Activated B cell treated with CpG ODN at 0.5 μM for 24 hours (primary cell): ENCODE measurements at regions not wholly inside any gene's neighbourhood (a gene's known extent, or its start where the extent isn't known, plus 50 kb on each side); places are given as distances from the start of the nearest gene placed in this dataset.

Source experiments
- ATAC-seq: fragments of 200-7000 bp; cut with Tn5 transposase; one replicate; pipeline ENCODE4 v1.10.0; 2021; ENCODE audit warnings: low read depth, mild to moderate bottlenecking, moderate library complexity
- CTCF ChIA-PET: fragments of 350-600 bp; sonication (Branson Sonifier 250); formaldehyde crosslinking; loops from one replicate; lab custom pipeline; 2021; ENCODE audit warnings: antibody characterized with exemption; lab: Charles Lee
- POLR2A ChIA-PET: fragments of 350-600 bp; sonication (Branson Sonifier 250); formaldehyde crosslinking; loops from one replicate; lab custom pipeline; 2021; ENCODE audit warnings: antibody characterized with exemption; lab: Charles Lee
- DNase-seq: peaks from one replicate; pipeline ENCODE4 v3.0.0; 2022
- H3K27ac Mint-ChIP-seq: one replicate; pipeline ENCODE4 v1.8.0; 2020; ENCODE audit warnings: mixed read lengths
- H3K27me3 Mint-ChIP-seq: one replicate; pipeline ENCODE4 v1.8.0; 2021; ENCODE audit warnings: mixed read lengths
- H3K36me3 Mint-ChIP-seq: one replicate; pipeline ENCODE4 v1.8.0; 2021; ENCODE audit warnings: low read depth, mixed read lengths
- H3K4me1 Mint-ChIP-seq: one replicate; pipeline ENCODE4 v1.8.0; 2021; ENCODE audit warnings: mixed read lengths
- H3K4me3 Mint-ChIP-seq: one replicate; pipeline ENCODE4 v1.8.0; 2020; ENCODE audit warnings: mild to moderate bottlenecking, mixed read lengths
- H3K9me3 Mint-ChIP-seq: one replicate; pipeline ENCODE4 v1.8.0; 2020; ENCODE audit warnings: mixed read lengths
- intact Hi-C: fragments of 100-400 bp; cut with micrococcal nuclease; formaldehyde crosslinking; loops from one replicate; pipeline ENCODE4 v1.15.1; 2024
- TF ChIP-seq, protein P1 (sequence below): fragments of 200-600 bp; IDR thresholded peaks from one replicate; pipeline ENCODE4 v1.8.0; 2022; ENCODE audit warnings: antibody characterized with exemption, mild to moderate bottlenecking

GRCh38 chr3:84820126-84820525 is 138.7 kb upstream of the CADM2 start:
- intact Hi-C loops, result no loop called here
- H3K27ac Mint-ChIP-seq, result no peak overlapping the region
- TF ChIP-seq, protein P1, sequence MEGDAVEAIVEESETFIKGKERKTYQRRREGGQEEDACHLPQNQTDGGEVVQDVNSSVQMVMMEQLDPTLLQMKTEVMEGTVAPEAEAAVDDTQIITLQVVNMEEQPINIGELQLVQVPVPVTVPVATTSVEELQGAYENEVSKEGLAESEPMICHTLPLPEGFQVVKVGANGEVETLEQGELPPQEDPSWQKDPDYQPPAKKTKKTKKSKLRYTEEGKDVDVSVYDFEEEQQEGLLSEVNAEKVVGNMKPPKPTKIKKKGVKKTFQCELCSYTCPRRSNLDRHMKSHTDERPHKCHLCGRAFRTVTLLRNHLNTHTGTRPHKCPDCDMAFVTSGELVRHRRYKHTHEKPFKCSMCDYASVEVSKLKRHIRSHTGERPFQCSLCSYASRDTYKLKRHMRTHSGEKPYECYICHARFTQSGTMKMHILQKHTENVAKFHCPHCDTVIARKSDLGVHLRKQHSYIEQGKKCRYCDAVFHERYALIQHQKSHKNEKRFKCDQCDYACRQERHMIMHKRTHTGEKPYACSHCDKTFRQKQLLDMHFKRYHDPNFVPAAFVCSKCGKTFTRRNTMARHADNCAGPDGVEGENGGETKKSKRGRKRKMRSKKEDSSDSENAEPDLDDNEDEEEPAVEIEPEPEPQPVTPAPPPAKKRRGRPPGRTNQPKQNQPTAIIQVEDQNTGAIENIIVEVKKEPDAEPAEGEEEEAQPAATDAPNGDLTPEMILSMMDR, result no peak

GRCh38 chr3:84820906-84821305 is 137.9 kb upstream of the CADM2 start:
- Mint-ChIP-seq H3K27me3 (no peaks in the 10 kb centered on the region), H3K4me1 (no peaks in the 10 kb centered on the region), H3K4me3 (no peak overlapping the region), H3K9me3 (peaks cover 3% of the 10 kb centered on the region), H3K27ac (no peak overlapping the region), H3K36me3 (no peaks in the 10 kb centered on the region)
- intact Hi-C loops, result no loop called here
- CTCF ChIA-PET, result no interaction called here
- POLR2A ChIA-PET, result no interaction called here
- DNase-seq (no peak), ATAC-seq (no peak)
- TF ChIP-seq, protein P1, result no peak

More at GRCh38 chr3:84820126-84820525, 138.7 kb upstream of the CADM2 start:
- ChIA-PET CTCF (no interaction called here), POLR2A (no interaction called here)
- Mint-ChIP-seq H3K4me1 (no peaks in the 10 kb centered on the region), H3K27me3 (no peaks in the 10 kb centered on the region), H3K9me3 (peaks cover 3% of the 10 kb centered on the region), H3K4me3 (no peak overlapping the region), H3K36me3 (no peaks in the 10 kb centered on the region)
- ATAC-seq, result no peak
- DNase-seq, result no peak

DNA sequence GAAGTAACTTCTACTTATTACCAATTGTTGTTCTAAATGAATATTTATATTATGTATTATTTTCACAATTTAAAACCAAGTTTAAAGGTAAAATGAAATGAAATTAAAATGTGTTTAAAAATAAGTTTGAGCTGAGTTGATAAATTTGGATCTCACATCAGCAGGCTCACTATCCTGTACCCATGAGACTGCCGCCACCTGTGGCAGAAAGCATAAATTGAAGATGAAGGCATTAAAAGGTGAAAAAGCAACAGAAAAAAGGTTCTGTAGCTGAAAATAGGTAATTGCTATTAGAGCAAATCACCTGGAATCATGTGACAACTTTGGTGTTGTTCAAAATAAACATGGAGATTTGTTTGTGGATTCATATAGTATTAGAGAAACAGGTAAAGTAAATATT is 133.0 kb upstream of the CADM2 start:
- Mint-ChIP-seq H3K4me1 (no peaks in the 10 kb centered on the region), H3K4me3 (no peak overlapping the region), H3K9me3 (peaks cover 7% of the 10 kb centered on the region), H3K27ac (no peak overlapping the region), H3K27me3 (no peaks in the 10 kb centered on the region), H3K36me3 (no peaks in the 10 kb centered on the region)
- CTCF ChIA-PET, result no interaction called here
- no peak for ATAC-seq
- no peak for DNase-seq
- TF ChIP-seq, protein P1, result no peak
- POLR2A ChIA-PET, result no interaction called here
- intact Hi-C loops, result no loop called here

GRCh38 chr3:84830476-84830875 is 128.3 kb upstream of the CADM2 start:
- ATAC-seq (no peak), DNase-seq (no peak)
- intact Hi-C loops, result no loop called here
- H3K36me3 Mint-ChIP-seq, result no peaks in the 10 kb centered on the region
- H3K9me3 Mint-ChIP-seq, result peaks cover 18% of the 10 kb centered on the region
- no peak overlapping the region for H3K4me3 Mint-ChIP-seq
- no peak overlapping the region for H3K27ac Mint-ChIP-seq
- H3K4me1 Mint-ChIP-seq, result no peaks in the 10 kb centered on the region
- H3K27me3 Mint-ChIP-seq, result no peaks in the 10 kb centered on the region
- TF ChIP-seq, protein P1, result no peak
- POLR2A ChIA-PET, result no interaction called here
- CTCF ChIA-PET, result no interaction called here

GRCh38 chr3:84835366-84835765 is 123.4 kb upstream of the CADM2 start:
- Mint-ChIP-seq H3K27me3 (no peaks in the 10 kb centered on the region), H3K4me3 (no peak overlapping the region), H3K9me3 (peaks cover 15% of the 10 kb centered on the region), H3K4me1 (no peaks in the 10 kb centered on the region), H3K27ac (no peak overlapping the region), H3K36me3 (no peaks in the 10 kb centered on the region)
- ChIA-PET CTCF (no interaction called here), POLR2A (no interaction called here)
- ATAC-seq (no peak), DNase-seq (no peak)
- intact Hi-C loops, result no loop called here
- TF ChIP-seq, protein P1, result no peak
